ENCODE measurements at regions not wholly inside any gene's neighbourhood (a gene's known extent, or its start where the extent isn't known, plus 50 kb on each side); places are given as distances from the start of the nearest gene placed in this dataset.

GRCh38 chr7:120021085-120021484 lies 251.9 kb upstream of the KCND2 start:
- no peak overlapping the region for H3K4me3 ChIP-seq (ENCODE audit: low read depth in 1 of 2, low read length in 2 of 2)
- TF ChIP-seq EZH2 (IDR thresholded peaks at IDR 0.05; ENCODE audit: borderline replicate concordance, low read depth, low read length, severe bottlenecking) = no peak
- TF ChIP-seq, protein P1, sequence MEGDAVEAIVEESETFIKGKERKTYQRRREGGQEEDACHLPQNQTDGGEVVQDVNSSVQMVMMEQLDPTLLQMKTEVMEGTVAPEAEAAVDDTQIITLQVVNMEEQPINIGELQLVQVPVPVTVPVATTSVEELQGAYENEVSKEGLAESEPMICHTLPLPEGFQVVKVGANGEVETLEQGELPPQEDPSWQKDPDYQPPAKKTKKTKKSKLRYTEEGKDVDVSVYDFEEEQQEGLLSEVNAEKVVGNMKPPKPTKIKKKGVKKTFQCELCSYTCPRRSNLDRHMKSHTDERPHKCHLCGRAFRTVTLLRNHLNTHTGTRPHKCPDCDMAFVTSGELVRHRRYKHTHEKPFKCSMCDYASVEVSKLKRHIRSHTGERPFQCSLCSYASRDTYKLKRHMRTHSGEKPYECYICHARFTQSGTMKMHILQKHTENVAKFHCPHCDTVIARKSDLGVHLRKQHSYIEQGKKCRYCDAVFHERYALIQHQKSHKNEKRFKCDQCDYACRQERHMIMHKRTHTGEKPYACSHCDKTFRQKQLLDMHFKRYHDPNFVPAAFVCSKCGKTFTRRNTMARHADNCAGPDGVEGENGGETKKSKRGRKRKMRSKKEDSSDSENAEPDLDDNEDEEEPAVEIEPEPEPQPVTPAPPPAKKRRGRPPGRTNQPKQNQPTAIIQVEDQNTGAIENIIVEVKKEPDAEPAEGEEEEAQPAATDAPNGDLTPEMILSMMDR (IDR thresholded peaks at IDR 0.05; ENCODE audit: borderline replicate concordance, extremely low read depth, low read length, poor library complexity, severe bottlenecking) = no peak
- H2AFZ ChIP-seq (ENCODE audit: low read depth, low read length) = no peak overlapping the region
- no peaks in the 10 kb centered on the region for H3K27me3 ChIP-seq (ENCODE audit: insufficient read depth, low read length, poor library complexity)
- H3K27ac ChIP-seq (ENCODE audit: low read length) = no peak overlapping the region
- no peaks in the 10 kb centered on the region for H3K36me3 ChIP-seq (ENCODE audit: insufficient read depth, low read length)
- no peaks in the 10 kb centered on the region for H3K4me1 ChIP-seq (ENCODE audit: insufficient read depth, low read length)
- H3K9me3 ChIP-seq (ENCODE audit: insufficient read depth, low read length, severe bottlenecking) = no peaks in the 10 kb centered on the region
- ATAC-seq (ENCODE audit: insufficient read depth, low read depth) (no peak), DNase-seq (no peak)
- no peak overlapping the region for H3K9ac ChIP-seq (ENCODE audit: low read depth, low read length)
- H3K79me2 ChIP-seq (ENCODE audit: insufficient read depth, low read length) = no peaks in the 10 kb centered on the region
- H3K4me2 ChIP-seq (ENCODE audit: insufficient read depth, low read length) = no peak overlapping the region
- H4K20me1 ChIP-seq (ENCODE audit: insufficient read depth, low read length) = no peaks in the 10 kb centered on the region

DNA sequence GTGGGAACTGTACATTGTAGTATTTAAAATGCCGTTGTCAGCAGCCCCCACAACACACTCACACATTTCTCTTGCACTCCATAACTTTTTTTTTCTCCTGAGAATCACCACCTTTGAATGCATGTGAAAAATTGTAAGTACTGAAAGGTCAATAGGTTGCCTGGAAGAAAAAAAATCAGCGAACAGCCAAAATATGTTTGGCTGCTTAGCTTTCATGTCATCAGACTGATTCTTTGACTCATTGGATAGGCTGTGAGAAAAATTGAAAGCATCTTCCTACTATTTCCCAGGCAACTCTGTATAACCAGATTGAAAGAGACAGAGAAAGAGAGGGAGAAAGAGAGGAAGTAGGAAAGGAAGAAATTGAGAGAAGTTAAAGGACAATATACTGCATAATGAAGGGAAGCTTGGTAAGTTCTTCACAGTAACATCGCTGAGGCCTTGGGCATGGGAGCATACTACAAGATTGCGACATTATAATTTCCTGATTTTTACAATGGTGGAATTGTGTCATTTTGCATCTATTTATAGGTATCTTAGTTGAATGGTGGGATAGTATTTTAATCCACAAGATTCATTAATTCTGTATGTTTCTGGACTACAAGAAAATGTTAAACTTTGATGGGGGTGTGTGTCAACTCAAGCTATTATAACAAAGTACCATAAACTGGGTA lies 249.3 kb upstream of the KCND2 start:
- no peak overlapping the region for H3K4me2 ChIP-seq (ENCODE audit: insufficient read depth, low read length)
- DNase-seq (no peak), ATAC-seq (ENCODE audit: insufficient read depth, low read depth) (no peak)
- H2AFZ ChIP-seq (ENCODE audit: low read depth, low read length) = no peak overlapping the region
- H3K9me3 ChIP-seq (ENCODE audit: insufficient read depth, low read length, severe bottlenecking) = no peaks in the 10 kb centered on the region
- no peaks in the 10 kb centered on the region for H3K4me1 ChIP-seq (ENCODE audit: insufficient read depth, low read length)
- H3K36me3 ChIP-seq (ENCODE audit: insufficient read depth, low read length) = no peaks in the 10 kb centered on the region
- H4K20me1 ChIP-seq (ENCODE audit: insufficient read depth, low read length) = no peaks in the 10 kb centered on the region
- no peaks in the 10 kb centered on the region for H3K27me3 ChIP-seq (ENCODE audit: insufficient read depth, low read length, poor library complexity)
- no peak overlapping the region for H3K27ac ChIP-seq (ENCODE audit: low read length)
- H3K4me3 ChIP-seq (ENCODE audit: low read depth in 1 of 2, low read length in 2 of 2) = no peak overlapping the region
- no peaks in the 10 kb centered on the region for H3K79me2 ChIP-seq (ENCODE audit: insufficient read depth, low read length)
- TF ChIP-seq, protein P1 (IDR thresholded peaks at IDR 0.05; ENCODE audit: borderline replicate concordance, extremely low read depth, low read length, poor library complexity, severe bottlenecking) = no peak
- no peak for TF ChIP-seq EZH2 (IDR thresholded peaks at IDR 0.05; ENCODE audit: borderline replicate concordance, low read depth, low read length, severe bottlenecking)
- no peak overlapping the region for H3K9ac ChIP-seq (ENCODE audit: low read depth, low read length)

GRCh38 chr7:120028636-120029035 lies 244.3 kb upstream of the KCND2 start:
- no peak for TF ChIP-seq EZH2 (IDR thresholded peaks at IDR 0.05; ENCODE audit: borderline replicate concordance, low read depth, low read length, severe bottlenecking)
- TF ChIP-seq, protein P1 (IDR thresholded peaks at IDR 0.05; ENCODE audit: borderline replicate concordance, extremely low read depth, low read length, poor library complexity, severe bottlenecking) = no peak

More at GRCh38 chr7:120028636-120029035, 244.3 kb upstream of the KCND2 start:
- Histone ChIP-seq H3K9ac (ENCODE audit: low read depth, low read length) (no peak overlapping the region), H3K36me3 (ENCODE audit: insufficient read depth, low read length) (no peaks in the 10 kb centered on the region), H2AFZ (ENCODE audit: low read depth, low read length) (no peak overlapping the region), H3K4me1 (ENCODE audit: insufficient read depth, low read length) (no peaks in the 10 kb centered on the region), H3K4me3 (ENCODE audit: low read depth in 1 of 2, low read length in 2 of 2) (no peak overlapping the region), H3K27me3 (ENCODE audit: insufficient read depth, low read length, poor library complexity) (no peaks in the 10 kb centered on the region), H4K20me1 (ENCODE audit: insufficient read depth, low read length) (no peaks in the 10 kb centered on the region), H3K27ac (ENCODE audit: low read length) (no peak overlapping the region), H3K9me3 (ENCODE audit: insufficient read depth, low read length, severe bottlenecking) (no peaks in the 10 kb centered on the region), H3K4me2 (ENCODE audit: insufficient read depth, low read length) (no peak overlapping the region), H3K79me2 (ENCODE audit: insufficient read depth, low read length) (no peaks in the 10 kb centered on the region)
- ATAC-seq (ENCODE audit: insufficient read depth, low read depth) = no peak
- no peak for DNase-seq

All from DND-41 (cell line).